H1 (cell line): ENCODE measurements at regions not wholly inside any gene's neighbourhood (a gene's known extent, or its start where the extent isn't known, plus 50 kb on each side); places are given as distances from the start of the nearest gene placed in this dataset.

Source experiments
- RNF2 ChIP-seq: fragments of 200-900, 300-1000 bp; sonication (generic); IDR thresholded peaks from 2 replicates; pipeline ENCODE4 v1.7.1; 2016; ENCODE audit warnings: borderline replicate concordance, low read depth, mild to moderate bottlenecking, antibody characterized with exemption, low read length; ENCODE audit not compliant: poor library complexity, severe bottlenecking; ENCODE audit errors: missing control alignments

DNA sequence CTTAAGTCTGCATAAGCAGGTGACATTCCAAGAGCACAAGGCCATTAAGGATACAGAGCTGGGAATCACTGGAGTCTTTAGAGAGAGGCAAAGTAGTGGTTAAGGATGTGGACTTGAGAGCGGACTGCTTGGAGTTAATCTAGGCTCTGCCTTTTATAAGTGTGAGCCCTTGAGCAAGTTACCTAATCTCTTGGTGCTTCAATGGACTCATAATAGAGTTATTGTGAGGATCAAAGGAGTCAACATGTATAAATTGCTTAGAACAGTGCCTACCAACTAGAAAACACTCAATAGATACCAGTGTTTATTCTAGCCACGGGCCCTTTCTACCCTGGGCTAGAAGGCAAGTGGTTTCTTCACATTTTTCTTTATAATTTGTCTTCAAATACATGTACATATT, 819.4 kb downstream of the NR2F1-AS1 start (continued):
- no peak for TF ChIP-seq RNF2
- TF ChIP-seq, all 59 proteins: peak for 0
